Kidney tubule cell (primary cell): ENCODE measurements at regions not wholly inside any gene's neighbourhood (a gene's known extent, or its start where the extent isn't known, plus 50 kb on each side); places are given as distances from the start of the nearest gene placed in this dataset.

Experiments used
- DNase-seq: peaks from one replicate; pipeline ENCODE4 v3.0.0-alpha.2; 2018; ENCODE audit warnings: low spot score

DNA sequence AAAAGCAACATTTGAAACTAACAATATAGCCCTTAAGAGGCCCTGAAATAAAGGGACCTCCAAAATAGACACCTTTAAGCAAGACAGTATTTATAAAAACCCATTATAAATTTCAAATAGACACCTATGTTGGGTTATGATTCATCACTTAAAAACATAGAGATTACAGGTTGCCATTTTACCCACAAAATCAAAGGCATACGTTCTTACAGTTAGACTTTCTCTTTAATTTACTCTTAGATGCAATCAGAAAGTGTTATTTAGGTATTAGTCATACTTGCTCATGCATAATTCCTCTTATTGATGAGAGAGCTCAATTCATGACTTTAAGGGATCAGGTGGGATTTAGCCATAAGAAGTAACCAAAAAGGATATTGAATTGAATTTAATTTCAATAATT lies 51.5 kb upstream of the TMEM200A start:
- peak; percentile 18 for DNase-seq

DNA sequence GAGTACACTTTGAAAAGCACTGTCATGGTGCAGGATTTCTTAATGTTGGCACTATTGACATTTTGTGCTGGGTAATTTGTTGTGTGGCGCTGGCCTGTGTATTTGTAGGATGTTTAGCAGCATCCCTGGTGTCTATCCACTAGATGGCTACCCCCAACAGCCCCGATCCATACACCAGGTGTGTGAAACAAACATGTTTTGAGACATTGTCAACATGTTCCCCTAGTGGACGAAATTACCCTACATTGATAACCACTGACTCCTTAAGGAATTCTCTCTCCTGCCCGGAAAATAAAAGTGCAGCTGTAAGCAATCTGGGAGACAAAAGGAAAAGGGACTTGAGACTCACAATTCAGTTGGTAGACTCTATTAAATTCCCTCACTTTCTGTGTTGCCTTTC lies 52.6 kb upstream of the TMEM200A start:
- DNase-seq, result no peak

DNA sequence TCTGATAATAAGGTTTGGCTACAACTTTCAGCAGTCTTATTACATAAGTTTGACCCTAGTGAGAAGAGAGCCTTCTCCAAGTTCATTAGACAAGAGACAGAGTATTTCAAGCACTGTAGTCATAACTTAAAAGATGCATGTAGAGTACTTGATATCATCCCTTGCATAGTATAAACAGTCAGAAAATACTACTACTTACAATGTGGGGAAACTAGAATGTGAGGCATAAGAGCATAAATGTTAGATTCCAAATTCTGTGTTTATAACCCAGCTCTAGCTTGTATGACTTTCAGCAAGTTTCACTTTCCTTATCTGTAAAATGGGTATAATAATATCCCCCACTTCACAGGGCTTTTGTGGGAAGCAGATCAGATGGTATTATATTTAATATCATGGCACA lies 56.8 kb upstream of the TMEM200A start:
- no peak for DNase-seq

DNA sequence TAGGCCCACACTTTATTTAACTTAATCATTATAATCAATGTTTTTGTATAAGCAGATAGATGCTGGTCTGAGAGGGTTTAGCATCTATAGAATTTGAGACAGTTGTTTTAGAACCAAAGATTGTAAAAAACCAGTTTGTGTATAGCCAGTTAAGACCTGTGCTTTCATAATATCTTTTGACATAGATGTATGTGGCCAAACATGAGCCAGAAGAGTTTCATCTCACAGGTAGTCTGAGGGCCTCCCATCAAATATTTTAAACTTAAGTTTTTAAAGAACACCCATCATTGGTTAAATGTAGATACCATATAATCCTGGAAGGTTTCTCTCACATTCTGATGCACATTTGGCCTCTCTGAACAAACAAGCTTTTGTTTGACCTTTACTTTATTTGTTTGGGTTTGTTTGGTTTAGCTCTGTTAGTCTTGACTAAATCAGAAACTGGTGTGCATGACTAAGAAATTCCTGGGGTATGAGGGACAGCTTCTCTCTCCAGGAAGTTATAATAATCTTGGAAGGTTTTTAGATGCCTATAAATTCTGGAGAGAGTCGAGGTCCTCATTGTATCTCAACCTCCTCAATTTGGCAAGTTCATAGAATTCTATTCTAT lies 58.0 kb upstream of the TMEM200A start:
- DNase-seq, result peak; percentile 84

DNA sequence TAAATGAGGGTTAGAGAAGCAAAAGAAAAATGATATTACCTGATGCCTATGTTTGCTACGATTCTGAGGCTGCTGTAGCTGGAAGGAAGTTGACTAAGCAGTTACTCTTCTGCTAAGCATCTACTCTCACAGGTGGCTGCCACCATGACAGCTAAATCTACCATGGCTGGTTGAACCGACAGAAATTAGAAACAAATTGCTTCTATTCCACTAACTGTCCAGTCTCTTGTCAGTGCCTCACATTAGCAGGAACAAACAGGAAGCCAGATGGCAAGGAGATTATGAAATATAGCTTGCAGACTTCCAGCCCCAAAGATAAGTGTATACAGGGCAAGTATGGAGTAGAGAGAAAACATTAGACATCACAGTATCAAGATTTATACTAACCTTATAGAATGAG lies 59.4 kb upstream of the TMEM200A start:
- peak; percentile 74 for DNase-seq

DNA sequence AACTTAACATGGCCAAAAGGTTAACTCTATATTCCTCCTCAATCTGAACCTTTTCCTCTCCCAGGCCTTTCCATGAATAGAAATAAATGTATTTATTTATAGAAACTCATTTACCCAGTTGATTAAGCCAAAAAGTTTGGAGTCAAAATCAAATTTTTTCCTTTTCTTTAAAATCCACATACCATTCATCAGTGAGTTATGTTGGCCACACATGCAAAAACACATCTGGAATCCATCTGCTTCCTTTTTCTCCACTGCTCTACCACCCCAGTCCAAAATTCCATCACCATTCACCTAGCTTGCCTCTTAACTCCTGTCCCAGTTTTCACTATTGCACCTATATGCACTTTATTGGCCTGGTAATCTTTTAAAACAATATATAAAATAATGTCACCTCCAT lies 62.4 kb upstream of the TMEM200A start:
- DNase-seq, result no peak

DNA sequence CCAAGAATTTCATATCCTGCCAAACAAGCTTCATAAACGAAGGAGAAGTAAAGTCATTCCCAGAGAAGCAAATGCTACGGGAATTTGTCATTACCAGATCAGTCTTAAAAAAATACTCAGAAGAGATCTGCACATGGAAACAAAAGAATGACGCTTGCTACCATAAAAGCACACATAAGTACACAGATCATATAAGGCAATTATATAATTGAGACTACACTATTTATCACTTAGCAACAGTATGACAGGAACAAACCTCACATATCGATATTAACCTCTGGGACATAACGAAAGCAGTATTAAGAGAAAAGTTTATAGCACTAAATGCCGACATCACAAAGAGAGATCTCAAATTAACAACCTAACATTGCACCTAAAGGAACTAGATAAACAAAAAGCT lies 67.6 kb upstream of the TMEM200A start:
- DNase-seq, result no peak

DNA sequence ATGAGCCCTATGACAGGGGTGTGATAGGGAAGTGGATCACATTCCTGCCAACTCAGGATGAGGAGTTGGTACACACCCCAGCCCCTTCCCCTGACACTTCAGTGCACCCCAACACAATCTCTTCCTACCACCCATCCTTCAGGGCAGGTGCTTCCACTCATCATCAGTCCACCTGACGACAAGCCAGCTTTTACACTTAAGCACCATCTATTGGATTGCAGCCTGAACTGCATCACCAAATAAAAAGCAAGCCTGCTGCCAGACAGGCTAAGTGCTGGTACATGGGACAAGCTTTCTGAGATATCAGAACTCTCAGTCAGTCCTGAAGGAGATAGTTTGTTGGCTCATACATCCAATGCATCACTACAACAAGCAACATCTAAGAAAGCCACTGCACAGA lies 69.0 kb upstream of the TMEM200A start:
- no peak for DNase-seq

DNA sequence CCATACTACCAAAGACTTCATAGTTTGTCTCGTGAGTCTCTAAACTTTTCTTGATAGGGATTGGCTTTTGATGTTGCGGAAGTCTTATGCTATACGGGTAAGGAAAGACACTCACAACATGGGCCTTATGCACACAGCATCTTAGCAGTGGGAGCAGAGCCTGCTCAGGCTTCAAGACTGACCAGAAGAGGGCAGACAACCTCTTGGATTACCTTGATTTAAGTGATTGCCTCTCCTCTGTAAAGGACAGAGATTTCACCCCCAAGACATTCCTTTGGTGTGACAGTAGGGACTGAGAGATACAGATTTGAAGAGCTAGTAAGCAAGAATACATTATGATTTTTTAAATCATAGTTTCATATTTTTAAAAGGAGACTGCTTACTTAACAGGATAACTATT lies 71.0 kb upstream of the SAMD3 start:
- DNase-seq, result peak; percentile 70

DNA sequence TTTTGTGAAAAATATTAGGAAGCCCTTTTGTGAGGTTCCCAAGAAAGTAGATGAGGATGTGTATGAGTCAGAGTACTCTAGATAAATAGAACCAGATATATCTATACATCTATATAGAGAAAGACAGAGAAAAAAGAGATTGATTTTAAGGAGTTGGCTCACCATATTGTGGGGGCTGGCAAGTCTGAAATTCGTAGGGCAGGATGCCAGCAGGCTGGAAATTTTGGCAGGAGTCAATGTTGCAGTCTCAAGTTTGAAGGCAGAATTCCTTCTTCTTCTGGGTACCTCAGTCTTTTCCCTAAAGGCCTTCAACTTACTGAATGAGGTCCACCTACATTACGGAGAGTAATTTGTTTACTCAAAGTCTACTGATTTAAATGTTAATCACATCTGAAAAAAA lies 65.3 kb upstream of the SAMD3 start:
- DNase-seq, result no peak

DNA sequence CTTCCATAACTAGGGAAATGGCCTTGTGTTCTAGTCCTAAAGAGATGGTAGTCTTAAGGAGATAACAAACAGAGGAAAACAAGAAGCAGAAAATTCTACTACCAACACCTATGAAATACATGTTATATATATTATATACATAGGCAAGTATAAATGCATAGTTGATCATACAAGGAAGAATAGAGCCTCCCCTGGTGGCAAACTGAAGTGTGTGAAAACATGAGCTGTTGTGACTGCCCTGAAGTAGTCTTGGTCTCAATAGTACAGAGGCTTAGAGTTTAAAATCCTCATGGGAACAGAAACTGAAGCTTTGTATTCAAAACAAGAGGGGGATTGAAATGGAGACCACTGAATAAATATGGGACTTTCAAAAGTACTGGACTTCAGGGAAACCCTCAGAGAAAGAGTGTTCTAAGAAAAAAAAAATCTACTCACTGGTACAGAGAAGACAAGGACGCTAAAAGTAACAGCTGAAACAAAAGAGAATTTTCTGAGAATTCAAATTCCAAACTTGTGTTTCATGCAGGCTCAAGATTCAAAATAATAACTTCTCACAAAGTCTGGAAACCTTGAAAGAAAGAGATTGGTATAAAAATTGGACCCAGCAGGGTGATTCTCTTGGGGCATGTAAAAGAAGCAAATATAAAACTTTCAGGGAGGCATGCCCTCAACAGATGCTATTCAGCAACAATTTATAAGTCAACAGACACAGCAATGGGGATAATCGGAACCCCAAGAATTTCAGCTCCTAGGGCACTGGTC lies 59.7 kb upstream of the SAMD3 start:
- no peak for DNase-seq

DNA sequence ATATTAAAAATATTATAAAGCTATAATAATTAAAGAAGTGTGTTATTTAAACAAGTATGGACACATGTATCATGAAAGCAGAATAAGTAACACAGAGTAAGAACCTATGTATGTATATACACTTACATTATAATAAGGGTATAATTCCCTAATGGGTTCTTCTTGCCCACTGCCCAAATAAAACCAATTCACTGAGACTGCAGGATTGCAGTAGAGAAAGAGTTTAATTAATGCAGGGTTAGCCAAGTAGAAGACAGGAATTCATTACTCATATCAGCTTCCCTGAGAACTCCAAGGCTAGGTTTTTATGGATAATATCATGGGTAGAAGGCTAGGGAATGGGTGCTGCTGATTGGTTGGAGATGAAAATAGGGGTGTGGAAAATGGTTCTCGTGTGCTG lies 53.8 kb upstream of the SAMD3 start:
- DNase-seq, result no peak

DNA sequence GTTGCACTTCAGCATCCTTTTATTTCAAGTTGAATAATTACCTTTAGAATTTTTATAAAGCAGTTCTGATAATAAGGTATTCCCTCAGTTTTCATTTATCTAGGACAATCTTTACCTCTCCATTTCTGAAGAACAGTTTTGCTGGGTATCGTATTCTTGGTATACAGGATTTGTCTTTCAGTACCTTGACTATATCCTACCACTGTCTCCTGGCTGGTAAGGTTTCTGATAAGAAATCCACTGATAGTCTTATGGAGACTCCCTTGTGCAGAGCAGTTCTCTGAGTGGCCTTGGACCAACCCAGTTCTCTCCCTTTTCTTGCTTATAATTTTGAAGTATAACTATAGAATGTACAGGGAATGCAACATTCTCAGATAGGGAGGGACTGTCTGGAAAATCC lies 51.3 kb upstream of the SAMD3 start:
- no peak for DNase-seq
